HG02763 (cell line): ENCODE measurements at regions not wholly inside any gene's neighbourhood (a gene's known extent, or its start where the extent isn't known, plus 50 kb on each side); places are given as distances from the start of the nearest gene placed in this dataset.
"Not testable (repeated sequence)": the region's sequence is repeated elsewhere in the genome, so short reads cannot be mapped to it uniquely, and the experiment has no call there.

Experiments used
- ATAC-seq: cut with Tn5 transposase; IDR thresholded peaks from one replicate; pipeline ENCODE4 v1.9.1; 2021; ENCODE audit warnings: mild to moderate bottlenecking, moderate library complexity; ENCODE audit not compliant: unreplicated experiment

- ATAC-seq, result no peak
Observed at GRCh38 chr6:44001318-44002066, 125.8 kb downstream of the MRPL14 start.

- no peak for ATAC-seq
Observed at GRCh38 chr6:44000164-44000842, 126.9 kb downstream of the MRPL14 start.

GRCh38 chr6:43999628-44000027 is 127.6 kb downstream of the MRPL14 start:
- ATAC-seq, result no peak

GRCh38 chr6:43998592-43999243 is 128.5 kb downstream of the MRPL14 start:
- ATAC-seq, result not testable (repeated sequence)

GRCh38 chr6:43997990-43998585 is 129.2 kb downstream of the MRPL14 start:
- ATAC-seq, result not testable (repeated sequence)

GRCh38 chr6:43997345-43997677 is 129.9 kb downstream of the MRPL14 start:
- ATAC-seq, result no peak

GRCh38 chr6:43996618-43997344 is 130.5 kb downstream of the MRPL14 start:
- ATAC-seq, result no peak

- no peak for ATAC-seq
Observed at GRCh38 chr6:43995137-43995536, 132.1 kb downstream of the MRPL14 start.

GRCh38 chr6:43993881-43994523 is 133.2 kb downstream of the MRPL14 start:
- ATAC-seq, result no peak

- no peak for ATAC-seq
Observed at GRCh38 chr6:43992783-43993644, 134.2 kb downstream of the MRPL14 start.

GRCh38 chr6:43992126-43992663 is 135.1 kb downstream of the MRPL14 start:
- no peak for ATAC-seq

- no peak for ATAC-seq
Observed at GRCh38 chr6:43990627-43991619, 136.3 kb downstream of the MRPL14 start.

GRCh38 chr6:43990275-43990626 is 137.0 kb downstream of the MRPL14 start:
- ATAC-seq, result no peak

GRCh38 chr6:43989581-43990146 is 137.6 kb downstream of the MRPL14 start:
- no peak for ATAC-seq

- ATAC-seq, result no peak
Observed at GRCh38 chr6:43988801-43989200, 138.5 kb downstream of the MRPL14 start.

GRCh38 chr6:43987838-43988439 is 139.3 kb downstream of the MRPL14 start:
- ATAC-seq, result no peak

GRCh38 chr6:43986177-43986825 is 141.0 kb downstream of the MRPL14 start:
- no peak for ATAC-seq
